ENCODE measurements at regions not wholly inside any gene's neighbourhood (a gene's known extent, or its start where the extent isn't known, plus 50 kb on each side); places are given as distances from the start of the nearest gene placed in this dataset.

DNA sequence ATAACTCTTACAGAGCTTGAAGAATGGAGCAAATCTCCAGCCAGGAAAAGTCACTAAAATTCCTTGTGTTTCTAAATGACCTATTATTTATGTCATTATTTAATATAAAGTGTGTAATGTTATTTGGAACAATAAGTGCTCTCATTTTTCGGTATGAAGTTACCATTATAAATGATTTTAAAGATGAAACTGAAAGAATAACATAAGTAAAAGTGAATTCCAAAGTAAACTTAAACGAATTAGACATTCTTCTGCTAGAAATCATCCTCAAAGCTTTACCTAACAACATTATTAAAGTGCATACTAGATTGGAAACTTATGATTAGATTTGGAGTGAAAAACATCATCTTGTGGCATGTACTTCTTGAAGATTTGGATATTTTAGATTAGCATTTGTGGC is 897.2 kb upstream of the CDH2 start:
- Histone ChIP-seq H3K9me3 (ENCODE audit: control insufficient read depth, low read depth, low read length) (no peaks in the 10 kb centered on the region), H3K9ac (ENCODE audit: control insufficient read depth, extremely low read depth, insufficient read depth, low read length) (no peak overlapping the region), H3K4me3 (ENCODE audit: control insufficient read depth in 2 of 3, extremely low read depth in 1 of 3, insufficient read depth in 2 of 3, low read depth in 1 of 3, low read length in 3 of 3) (no peak overlapping the region), H3K27ac (ENCODE audit: control insufficient read depth, insufficient read depth, low read length) (no peak overlapping the region), H2AFZ (ENCODE audit: control insufficient read depth, low read length) (no peak overlapping the region), H3K79me2 (ENCODE audit: control insufficient read depth, insufficient read depth, low read length) (no peaks in the 10 kb centered on the region), H4K20me1 (ENCODE audit: control insufficient read depth, extremely low read depth, insufficient read depth, low read length) (no peaks in the 10 kb centered on the region), H3K4me2 (ENCODE audit: control insufficient read depth, extremely low read depth, insufficient read depth, low read depth, low read length) (no peak overlapping the region), H3K9me1 (ENCODE audit: control insufficient read depth, extremely low read depth, insufficient read depth, low read length) (no peaks in the 10 kb centered on the region), H3K4me1 (ENCODE audit: control insufficient read depth, extremely low read depth, insufficient read depth, low read length) (no peaks in the 10 kb centered on the region), H3K36me3 (ENCODE audit: control insufficient read depth in 2 of 2, extremely low read depth in 1 of 2, insufficient read depth in 2 of 2, low read length in 2 of 2) (no peaks in the 10 kb centered on the region), H3K27me3 (ENCODE audit: control insufficient read depth, extremely low read depth, insufficient read depth, low read length) (no peaks in the 10 kb centered on the region)
- dilution Hi-C loops (cut with MboI; ENCODE audit: extremely low pct_ligation_motif_present, low sequenced_read_pairs), result no loop called here
- FAIRE-seq, result no peak
- DNase-seq (ENCODE audit: low read depth, low spot score), result no peak
- no peak for TF ChIP-seq EZH2 (IDR thresholded peaks at IDR 0.05; ENCODE audit: low read length)
- TF ChIP-seq, protein P1, sequence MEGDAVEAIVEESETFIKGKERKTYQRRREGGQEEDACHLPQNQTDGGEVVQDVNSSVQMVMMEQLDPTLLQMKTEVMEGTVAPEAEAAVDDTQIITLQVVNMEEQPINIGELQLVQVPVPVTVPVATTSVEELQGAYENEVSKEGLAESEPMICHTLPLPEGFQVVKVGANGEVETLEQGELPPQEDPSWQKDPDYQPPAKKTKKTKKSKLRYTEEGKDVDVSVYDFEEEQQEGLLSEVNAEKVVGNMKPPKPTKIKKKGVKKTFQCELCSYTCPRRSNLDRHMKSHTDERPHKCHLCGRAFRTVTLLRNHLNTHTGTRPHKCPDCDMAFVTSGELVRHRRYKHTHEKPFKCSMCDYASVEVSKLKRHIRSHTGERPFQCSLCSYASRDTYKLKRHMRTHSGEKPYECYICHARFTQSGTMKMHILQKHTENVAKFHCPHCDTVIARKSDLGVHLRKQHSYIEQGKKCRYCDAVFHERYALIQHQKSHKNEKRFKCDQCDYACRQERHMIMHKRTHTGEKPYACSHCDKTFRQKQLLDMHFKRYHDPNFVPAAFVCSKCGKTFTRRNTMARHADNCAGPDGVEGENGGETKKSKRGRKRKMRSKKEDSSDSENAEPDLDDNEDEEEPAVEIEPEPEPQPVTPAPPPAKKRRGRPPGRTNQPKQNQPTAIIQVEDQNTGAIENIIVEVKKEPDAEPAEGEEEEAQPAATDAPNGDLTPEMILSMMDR (optimal IDR thresholded peaks at IDR 0.05 in 1 of 3, IDR thresholded peaks at IDR 0.05 in 1 of 3, conservative IDR thresholded peaks at IDR 0.05 in 1 of 3; ENCODE audit: extremely low read depth in 1 of 3, insufficient read depth in 2 of 3, low read length in 3 of 3), result no peak

- H3K79me2 ChIP-seq (ENCODE audit: control insufficient read depth, insufficient read depth, low read length), result no peaks in the 10 kb centered on the region
- TF ChIP-seq EZH2 (IDR thresholded peaks at IDR 0.05; ENCODE audit: low read length), result no peak
- TF ChIP-seq, protein P1 (optimal IDR thresholded peaks at IDR 0.05 in 1 of 3, IDR thresholded peaks at IDR 0.05 in 1 of 3, conservative IDR thresholded peaks at IDR 0.05 in 1 of 3; ENCODE audit: extremely low read depth in 1 of 3, insufficient read depth in 2 of 3, low read length in 3 of 3), result no peak
- no peak overlapping the region for H3K4me3 ChIP-seq (ENCODE audit: control insufficient read depth in 2 of 3, extremely low read depth in 1 of 3, insufficient read depth in 2 of 3, low read depth in 1 of 3, low read length in 3 of 3)
- FAIRE-seq, result no peak
- H3K36me3 ChIP-seq (ENCODE audit: control insufficient read depth in 2 of 2, extremely low read depth in 1 of 2, insufficient read depth in 2 of 2, low read length in 2 of 2), result no peaks in the 10 kb centered on the region
- H3K9ac ChIP-seq (ENCODE audit: control insufficient read depth, extremely low read depth, insufficient read depth, low read length), result no peak overlapping the region
- H3K4me1 ChIP-seq (ENCODE audit: control insufficient read depth, extremely low read depth, insufficient read depth, low read length), result no peaks in the 10 kb centered on the region
- no peak for DNase-seq (ENCODE audit: low read depth, low spot score)
- H2AFZ ChIP-seq (ENCODE audit: control insufficient read depth, low read length), result no peak overlapping the region
- H3K9me3 ChIP-seq (ENCODE audit: control insufficient read depth, low read depth, low read length), result no peaks in the 10 kb centered on the region
- no peaks in the 10 kb centered on the region for H3K9me1 ChIP-seq (ENCODE audit: control insufficient read depth, extremely low read depth, insufficient read depth, low read length)
- no peaks in the 10 kb centered on the region for H3K27me3 ChIP-seq (ENCODE audit: control insufficient read depth, extremely low read depth, insufficient read depth, low read length)
- dilution Hi-C loops (cut with MboI; ENCODE audit: extremely low pct_ligation_motif_present, low sequenced_read_pairs), result no loop called here
- H3K4me2 ChIP-seq (ENCODE audit: control insufficient read depth, extremely low read depth, insufficient read depth, low read depth, low read length), result no peak overlapping the region
- H4K20me1 ChIP-seq (ENCODE audit: control insufficient read depth, extremely low read depth, insufficient read depth, low read length), result no peaks in the 10 kb centered on the region
- H3K27ac ChIP-seq (ENCODE audit: control insufficient read depth, insufficient read depth, low read length), result no peak overlapping the region
These were observed 894.9 kb upstream of the CDH2 start for GRCh38 chr18:29071869-29072268.

Data from keratinocyte (primary cell).